Endothelial cell of umbilical vein (primary cell): ENCODE measurements at regions not wholly inside any gene's neighbourhood (a gene's known extent, or its start where the extent isn't known, plus 50 kb on each side); places are given as distances from the start of the nearest gene placed in this dataset.

Experiments used
- BruUV-seq: library from RNA; stranded (reverse); fragments of 400-500 nt; replicated peaks from 2 replicates; lab custom pipeline; 2021; lab: Mats Ljungman, UMichigan
- CTCF ChIA-PET: fragments of 300-600, 350-600 bp; sonication (Branson Sonifier 250); formaldehyde crosslinking; loops from one replicate; lab custom pipeline; 2021; ENCODE audit warnings: antibody characterized with exemption, inconsistent platforms; lab: Charles Lee
- POLR2A ChIA-PET: fragments of 300-600, 350-600 bp; sonication (Branson Sonifier 250); formaldehyde crosslinking; loops from one replicate; lab custom pipeline; 2021; ENCODE audit warnings: antibody characterized with exemption, inconsistent platforms; lab: Charles Lee
- DNase-seq: peaks from one replicate; pipeline ENCODE4 v3.0.0-alpha.2; 2011; ENCODE audit warnings: low read depth, low spot score
- FAIRE-seq: peaks from 2 replicates; lab custom pipeline; 2011; peaks lifted over from hg19 to GRCh38; lab: Jason Lieb, UNC
- H2AFZ ChIP-seq: 2 replicates; pipeline ENCODE4 v1.6.0; 2012; ENCODE audit warnings: low read depth, low read length, control low read depth, inconsistent platforms
- H3K27ac ChIP-seq: 2 replicates; pipeline ENCODE4 v1.5.1; 2011; ENCODE audit warnings: low read depth, mild to moderate bottlenecking, control low read depth, low read length, moderate library complexity; ENCODE audit not compliant: insufficient read depth
- H3K27me3 ChIP-seq, 2 experiments: 2 replicates each; pipeline versions ENCODE4 v1.6.0 to v1.6.1; 2011; ENCODE audit warnings: low read length in 2 of 2, mixed read lengths in 1 of 2; ENCODE audit not compliant: control insufficient read depth in 2 of 2, insufficient read depth in 2 of 2
- H3K36me3 ChIP-seq, 2 experiments: 2 replicates in 1 of 2; 3 replicates in 1 of 2; pipeline ENCODE4 v1.5.1; 2011; ENCODE audit warnings: low read length in 2 of 2, mild to moderate bottlenecking in 1 of 2, moderate library complexity in 1 of 2; ENCODE audit not compliant: control insufficient read depth in 2 of 2, insufficient read depth in 2 of 2; ENCODE audit errors: extremely low read depth in 1 of 2
- H3K4me1 ChIP-seq: 3 replicates; pipeline ENCODE4 v1.5.1; 2011; ENCODE audit warnings: mild to moderate bottlenecking, low read length; ENCODE audit not compliant: control insufficient read depth, insufficient read depth; ENCODE audit errors: extremely low read depth
- H3K4me2 ChIP-seq: 2 replicates; pipeline ENCODE4 v1.6.1; 2011; ENCODE audit warnings: low read length, control low read depth, mixed read lengths; ENCODE audit not compliant: insufficient read depth
- H3K4me3 ChIP-seq, 3 experiments: fragments of 200-600 bp in 1 of 3; sonication (generic), shearing (Covaris generic) in 1 of 3; replicated peaks in 1 of 3; 2 replicates each; pipeline ENCODE4 v1.5.1; 2011 to 2016; ENCODE audit warnings: control low read depth in 3 of 3, low read length in 3 of 3, mild to moderate bottlenecking in 2 of 3, inconsistent platforms in 1 of 3, low read depth in 1 of 3, moderate library complexity in 1 of 3; ENCODE audit not compliant: insufficient read depth in 1 of 3
- H3K79me2 ChIP-seq: 2 replicates; pipeline ENCODE4 v1.6.0; 2012; ENCODE audit warnings: low read length, inconsistent platforms; ENCODE audit not compliant: control insufficient read depth, insufficient read depth
- H3K9ac ChIP-seq: replicated peaks from 2 replicates; pipeline ENCODE3; 2011; ENCODE audit warnings: low read length, control low read depth; ENCODE audit not compliant: insufficient read depth; ENCODE audit errors: extremely low read depth
- H3K9me1 ChIP-seq: replicated peaks from 3 replicates; pipeline ENCODE4 v1.6.0; 2011; ENCODE audit warnings: mild to moderate bottlenecking, low read length; ENCODE audit not compliant: control insufficient read depth, insufficient read depth; ENCODE audit errors: extremely low read depth
- H3K9me3 ChIP-seq: replicated peaks from 2 replicates; pipeline ENCODE4 v1.5.1; 2012; ENCODE audit warnings: low read length, inconsistent platforms; ENCODE audit not compliant: control insufficient read depth, insufficient read depth
- H4K20me1 ChIP-seq: replicated peaks from 2 replicates; pipeline ENCODE3; 2011; ENCODE audit warnings: mild to moderate bottlenecking, low read length; ENCODE audit not compliant: control insufficient read depth, insufficient read depth; ENCODE audit errors: extremely low read depth
- CTCF ChIP-seq, 2 donors: IDR thresholded peaks; 1 replicate in 1 of 2; 2 replicates in 1 of 2; pipeline ENCODE4 v1.5.1; 2011; ENCODE audit warnings: low read length in 2 of 2, mild to moderate bottlenecking in 2 of 2, moderate library complexity in 2 of 2, control low read depth in 1 of 2, inconsistent platforms in 1 of 2, low read depth in 1 of 2; ENCODE audit not compliant: insufficient read depth in 1 of 2; ENCODE audit errors: extremely low read depth in 1 of 2
- FOS ChIP-seq: IDR thresholded peaks from 2 replicates; pipeline ENCODE4 v1.6.1; 2011; ENCODE audit warnings: mild to moderate bottlenecking, low read length, moderate library complexity, borderline replicate concordance; ENCODE audit not compliant: insufficient read depth
- GATA2 ChIP-seq: IDR thresholded peaks from 2 replicates; pipeline ENCODE4 v1.7.0; 2011; ENCODE audit warnings: low read depth, mild to moderate bottlenecking, moderate library complexity, mixed read lengths, low read length; ENCODE audit not compliant: insufficient read length, insufficient read depth
- JUN ChIP-seq: IDR thresholded peaks from 2 replicates; pipeline ENCODE4 v1.6.1; 2011; ENCODE audit warnings: borderline replicate concordance, low read depth; ENCODE audit not compliant: insufficient read length, insufficient read depth
- MAX ChIP-seq: IDR thresholded peaks from 2 replicates; pipeline ENCODE4 v1.6.1; 2011; ENCODE audit not compliant: insufficient read depth, insufficient read length
- MYC ChIP-seq: IDR thresholded peaks from one replicate; pipeline ENCODE4 v1.6.1; 2011; ENCODE audit warnings: mild to moderate bottlenecking, low read depth, low read length
- POLR2A ChIP-seq: IDR thresholded peaks from 2 replicates; pipeline ENCODE4 v1.6.1; 2012; ENCODE audit warnings: low read depth, mild to moderate bottlenecking, control low read depth, low read length
- POLR2AphosphoS5 ChIP-seq: IDR thresholded peaks from 2 replicates; pipeline ENCODE4 v1.6.1; 2012; ENCODE audit warnings: low read depth, mild to moderate bottlenecking, control low read depth, low read length, moderate library complexity; ENCODE audit not compliant: insufficient read depth
- dilution Hi-C: fragments of 300-500 bp; cut with MboI; formaldehyde crosslinking; loops from one replicate; pipeline ENCODE4 v1.15.0; 2019; ENCODE audit warnings: low sequenced_read_pairs; ENCODE audit not compliant: extremely low pct_ligation_motif_present
- intact Hi-C: fragments of 100-400 bp; cut with micrococcal nuclease; formaldehyde crosslinking; loops from one replicate; pipeline ENCODE4 v1.10.0; 2022

- no TSS peak for BruUV-seq
- ChIA-PET POLR2A (no interaction called here), CTCF (interaction anchor here (1.0 kb wide), 1 partner anchor 11 kb away, joined by 3 read pairs; no protein-coding TSS in a partner anchor)
Measured at GRCh38 chr6:92507552-92507951, 911.8 kb downstream of the EPHA7 start.

DNA sequence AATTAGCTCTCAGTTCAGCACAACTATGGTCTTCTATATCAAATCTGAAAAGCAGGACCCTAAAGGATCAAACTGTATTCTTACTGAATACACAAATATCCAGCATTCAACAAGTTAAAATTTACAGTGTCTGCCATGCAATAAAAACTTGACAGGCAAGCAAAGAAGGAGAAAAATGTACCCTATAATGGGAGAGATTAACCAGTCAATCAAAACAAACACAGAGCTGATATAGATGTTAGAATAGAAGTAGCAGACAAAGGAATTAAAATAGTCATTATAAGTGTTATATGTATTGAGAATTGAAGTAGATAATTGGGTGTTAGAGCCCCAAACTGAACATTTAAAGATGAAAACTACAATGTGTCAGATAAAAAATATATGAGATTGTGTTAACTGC is 914.9 kb downstream of the EPHA7 start:
- no peaks in the 10 kb centered on the region for H3K79me2 ChIP-seq
- no peak for FAIRE-seq
- BruUV-seq, result no TSS peak
- POLR2A ChIA-PET, result no interaction called here
- H3K9me3 ChIP-seq, result no peaks in the 10 kb centered on the region
- H4K20me1 ChIP-seq, result no peaks in the 10 kb centered on the region
- H3K27me3 ChIP-seq, result no peaks in the 10 kb centered on the region
- no peak overlapping the region for H3K27ac ChIP-seq
- H3K36me3 ChIP-seq, result no peaks in the 10 kb centered on the region
- CTCF ChIA-PET, result no interaction called here
- no peak for DNase-seq
- H2AFZ ChIP-seq, result no peak overlapping the region
- no peaks in the 10 kb centered on the region for H3K9me1 ChIP-seq
- no peaks in the 10 kb centered on the region for H3K4me1 ChIP-seq
- H3K4me3 ChIP-seq, result no peak overlapping the region
- H3K9ac ChIP-seq, result no peak overlapping the region
- H3K4me2 ChIP-seq, result no peak overlapping the region
- intact Hi-C loops (no loop called here), dilution Hi-C loops (no loop called here)
- TF ChIP-seq FOS, result no peak
- no peak for TF ChIP-seq POLR2A
- TF ChIP-seq MYC, result no peak
- no peak for TF ChIP-seq CTCF (IDR thresholded peaks at IDR 0.05; ENCODE audit: extremely low read depth in 1 of 2, insufficient read depth in 1 of 2, low read depth in 1 of 2, low read length in 2 of 2)

More at GRCh38 chr6:92507552-92507951, 911.8 kb downstream of the EPHA7 start:
- dilution Hi-C loops (no loop called here), intact Hi-C loops (no loop called here)
- Histone ChIP-seq H3K4me1 (no peaks in the 10 kb centered on the region), H3K27ac (no peak overlapping the region), H4K20me1 (no peaks in the 10 kb centered on the region), H3K4me2 (no peak overlapping the region), H3K27me3 (no peaks in the 10 kb centered on the region), H3K79me2 (no peaks in the 10 kb centered on the region), H3K9ac (no peak overlapping the region), H3K36me3 (no peaks in the 10 kb centered on the region), H3K9me1 (no peaks in the 10 kb centered on the region), H3K9me3 (no peaks in the 10 kb centered on the region), H2AFZ (no peak overlapping the region), H3K4me3 (no peak overlapping the region)
- TF ChIP-seq MYC (no peak), POLR2A (no peak), MAX (no peak), GATA2 (no peak), JUN (no peak), POLR2AphosphoS5 (no peak), FOS (no peak)
- DNase-seq (no peak), FAIRE-seq (no peak)
